Vagina (tissue), 2 donors: ENCODE measurements at regions not wholly inside any gene's neighbourhood (a gene's known extent, or its start where the extent isn't known, plus 50 kb on each side); places are given as distances from the start of the nearest gene placed in this dataset.

Experiments used
- CTCF ChIP-seq, 3 experiments: fragments of 450-650 bp in 2 of 3; fragments of 200-600 bp in 1 of 3; sonication (generic) in 1 of 3; IDR thresholded peaks; one replicate each; pipeline ENCODE4 v1.5.1; 2017 to 2019; ENCODE audit warnings: antibody characterized with exemption in 3 of 3, mild to moderate bottlenecking in 2 of 3, moderate library complexity in 2 of 3
- POLR2A ChIP-seq, 2 donors: fragments of 450-650 bp; IDR thresholded peaks; one replicate each; pipeline ENCODE4 v1.6.1; 2017; ENCODE audit warnings: antibody characterized with exemption in 2 of 2, mild to moderate bottlenecking in 2 of 2, moderate library complexity in 2 of 2
- POLR2AphosphoS5 ChIP-seq, 2 donors: sonication (generic); formaldehyde crosslinking; IDR thresholded peaks; one replicate each; pipeline ENCODE4 v1.9.0; 2017; ENCODE audit warnings: antibody characterized with exemption in 2 of 2, mild to moderate bottlenecking in 2 of 2, low read depth in 1 of 2; ENCODE audit not compliant: insufficient read depth in 1 of 2

GRCh38 chr13:33717775-33718174, 100.2 kb upstream of the RFC3 start:
- no peak for TF ChIP-seq CTCF (IDR thresholded peaks at IDR 0.05)
- TF ChIP-seq POLR2A (IDR thresholded peaks at IDR 0.05), result no peak
- TF ChIP-seq POLR2AphosphoS5 (IDR thresholded peaks at IDR 0.05; ENCODE audit: insufficient read depth in 1 of 2, low read depth in 1 of 2), result no peak
